HEK293 (cell line): ENCODE measurements at regions not wholly inside any gene's neighbourhood (a gene's known extent, or its start where the extent isn't known, plus 50 kb on each side); places are given as distances from the start of the nearest gene placed in this dataset.

ENCODE experiments used
- CTCF ChIA-PET: fragments of 350-600 bp; formaldehyde crosslinking; extraction: SDS; loops from one replicate; lab custom pipeline; 2021; ENCODE audit warnings: antibody characterized with exemption; lab: Yijun Ruan, JAX
- POLR2A ChIA-PET: fragments of 300-600 bp; formaldehyde crosslinking; extraction: SDS; loops from one replicate; lab custom pipeline; 2020; ENCODE audit warnings: antibody characterized with exemption, inconsistent platforms; lab: Yijun Ruan, JAX
- H3K27ac ChIP-seq: fragments of 200-500 bp; sonication (Bioruptor generic); 2 replicates; pipeline ENCODE4 v1.5.1; 2014; ENCODE audit warnings: low read depth, low read length, control low read depth, inconsistent platforms; ENCODE audit errors: extremely low read depth
- H3K36me3 ChIP-seq, 2 experiments: fragments of 200-500 bp in 1 of 2; sonication (Bioruptor generic) in 1 of 2; 1 replicate in 1 of 2; 2 replicates in 1 of 2; pipeline ENCODE4 v1.5.1; 2014 to 2017; ENCODE audit warnings: inconsistent platforms in 2 of 2, low read length in 2 of 2; ENCODE audit not compliant: control insufficient read depth in 2 of 2, insufficient read depth in 1 of 2
- H3K4me1 ChIP-seq: fragments of 200-500 bp; sonication (Bioruptor generic); 2 replicates; pipeline ENCODE4 v1.5.1; 2014; ENCODE audit warnings: mild to moderate bottlenecking, low read length, inconsistent platforms; ENCODE audit not compliant: control insufficient read depth, insufficient read depth
- H3K4me3 ChIP-seq: 2 replicates; pipeline ENCODE4 v1.5.1; 2011; ENCODE audit warnings: low read depth, mild to moderate bottlenecking, control low read depth, low read length, moderate library complexity
- H3K9me3 ChIP-seq: fragments of 200-500 bp; sonication (Bioruptor generic); 2 replicates; pipeline ENCODE4 v1.5.1; 2014; ENCODE audit warnings: low read depth, low read length, inconsistent platforms; ENCODE audit not compliant: control insufficient read depth, insufficient read depth
- BCL6B ChIP-seq: fragments of 450-650 bp; formaldehyde crosslinking; IDR thresholded peaks from 2 replicates; pipeline ENCODE4 v1.5.1; 2017; ENCODE audit warnings: missing biosample characterization, missing genetic modification characterization
- KLF16 ChIP-seq: fragments of 450-650 bp; formaldehyde crosslinking; IDR thresholded peaks from 2 replicates; pipeline ENCODE4 v1.5.1; 2017; ENCODE audit warnings: missing biosample characterization, missing genetic modification characterization
- OVOL3 ChIP-seq: fragments of 450-650 bp; formaldehyde crosslinking; IDR thresholded peaks from 2 replicates; pipeline ENCODE4 v1.5.1; 2016; ENCODE audit warnings: missing biosample characterization, missing genetic modification characterization
- ZBTB17 ChIP-seq: fragments of 450-650 bp; formaldehyde crosslinking; IDR thresholded peaks from 2 replicates; pipeline ENCODE4 v1.5.1; 2016; ENCODE audit warnings: missing biosample characterization, missing genetic modification characterization
- ZBTB8A ChIP-seq: fragments of 450-650 bp; formaldehyde crosslinking; IDR thresholded peaks from 2 replicates; pipeline ENCODE4 v1.5.1; 2016; ENCODE audit warnings: missing biosample characterization, missing genetic modification characterization
- ZNF169 ChIP-seq: fragments of 450-650 bp; formaldehyde crosslinking; IDR thresholded peaks from 2 replicates; pipeline ENCODE4 v1.5.1; 2016; ENCODE audit warnings: missing biosample characterization, missing genetic modification characterization
- ZNF488 ChIP-seq: fragments of 450-650 bp; formaldehyde crosslinking; IDR thresholded peaks from 2 replicates; pipeline ENCODE4 v1.5.1; 2016; ENCODE audit warnings: missing biosample characterization, missing genetic modification characterization
- ZNF510 ChIP-seq: fragments of 450-650 bp; formaldehyde crosslinking; IDR thresholded peaks from 2 replicates; pipeline ENCODE4 v1.5.1; 2018; ENCODE audit warnings: mild to moderate bottlenecking, missing genetic modification characterization, missing biosample characterization; ENCODE audit not compliant: insufficient replicate concordance
- ZNF555 ChIP-seq: fragments of 450-650 bp; formaldehyde crosslinking; conservative IDR thresholded peaks from 2 replicates; pipeline ENCODE4 v1.5.1; 2017; ENCODE audit warnings: missing biosample characterization, mild to moderate bottlenecking, missing genetic modification characterization, inconsistent platforms
- ZNF692 ChIP-seq: fragments of 450-650 bp; formaldehyde crosslinking; IDR thresholded peaks from 2 replicates; pipeline ENCODE4 v1.5.1; 2016; ENCODE audit warnings: missing biosample characterization, missing genetic modification characterization
- TF ChIP-seq, protein P1 (sequence below): fragments of 450-650 bp; formaldehyde crosslinking; IDR thresholded peaks from 2 replicates; pipeline ENCODE4 v1.5.1; 2016; ENCODE audit warnings: missing biosample characterization, missing genetic modification characterization, borderline replicate concordance
- TF ChIP-seq, protein P2 (sequence below): fragments of 450-650 bp; formaldehyde crosslinking; IDR thresholded peaks from 2 replicates; pipeline ENCODE4 v1.5.1; 2016; ENCODE audit warnings: missing biosample characterization, missing genetic modification characterization
- TF ChIP-seq, protein P3 (sequence below): fragments of 450-650 bp; formaldehyde crosslinking; IDR thresholded peaks from 2 replicates; pipeline ENCODE4 v1.5.1; 2016; ENCODE audit warnings: missing biosample characterization, missing genetic modification characterization
- TF ChIP-seq, protein P4 (sequence below): IDR thresholded peaks from 2 replicates; pipeline ENCODE4 v1.6.1; 2011; ENCODE audit warnings: mild to moderate bottlenecking, low read depth, low read length, borderline replicate concordance
- TF ChIP-seq, protein P5 (sequence below): fragments of 450-650 bp; formaldehyde crosslinking; IDR thresholded peaks from 2 replicates; pipeline ENCODE4 v1.5.1; 2016; ENCODE audit warnings: missing biosample characterization, missing genetic modification characterization

- no peaks in the 10 kb centered on the region for H3K9me3 ChIP-seq
- CTCF ChIA-PET: no interaction called here
- TF ChIP-seq ZNF555 (tag by site-specific recombination) (no peak), ZNF169 (no peak), ZBTB8A (no peak), ZNF692 (tag by site-specific recombination) (no peak), ZNF488 (no peak)
- TF ChIP-seq, protein P1, sequence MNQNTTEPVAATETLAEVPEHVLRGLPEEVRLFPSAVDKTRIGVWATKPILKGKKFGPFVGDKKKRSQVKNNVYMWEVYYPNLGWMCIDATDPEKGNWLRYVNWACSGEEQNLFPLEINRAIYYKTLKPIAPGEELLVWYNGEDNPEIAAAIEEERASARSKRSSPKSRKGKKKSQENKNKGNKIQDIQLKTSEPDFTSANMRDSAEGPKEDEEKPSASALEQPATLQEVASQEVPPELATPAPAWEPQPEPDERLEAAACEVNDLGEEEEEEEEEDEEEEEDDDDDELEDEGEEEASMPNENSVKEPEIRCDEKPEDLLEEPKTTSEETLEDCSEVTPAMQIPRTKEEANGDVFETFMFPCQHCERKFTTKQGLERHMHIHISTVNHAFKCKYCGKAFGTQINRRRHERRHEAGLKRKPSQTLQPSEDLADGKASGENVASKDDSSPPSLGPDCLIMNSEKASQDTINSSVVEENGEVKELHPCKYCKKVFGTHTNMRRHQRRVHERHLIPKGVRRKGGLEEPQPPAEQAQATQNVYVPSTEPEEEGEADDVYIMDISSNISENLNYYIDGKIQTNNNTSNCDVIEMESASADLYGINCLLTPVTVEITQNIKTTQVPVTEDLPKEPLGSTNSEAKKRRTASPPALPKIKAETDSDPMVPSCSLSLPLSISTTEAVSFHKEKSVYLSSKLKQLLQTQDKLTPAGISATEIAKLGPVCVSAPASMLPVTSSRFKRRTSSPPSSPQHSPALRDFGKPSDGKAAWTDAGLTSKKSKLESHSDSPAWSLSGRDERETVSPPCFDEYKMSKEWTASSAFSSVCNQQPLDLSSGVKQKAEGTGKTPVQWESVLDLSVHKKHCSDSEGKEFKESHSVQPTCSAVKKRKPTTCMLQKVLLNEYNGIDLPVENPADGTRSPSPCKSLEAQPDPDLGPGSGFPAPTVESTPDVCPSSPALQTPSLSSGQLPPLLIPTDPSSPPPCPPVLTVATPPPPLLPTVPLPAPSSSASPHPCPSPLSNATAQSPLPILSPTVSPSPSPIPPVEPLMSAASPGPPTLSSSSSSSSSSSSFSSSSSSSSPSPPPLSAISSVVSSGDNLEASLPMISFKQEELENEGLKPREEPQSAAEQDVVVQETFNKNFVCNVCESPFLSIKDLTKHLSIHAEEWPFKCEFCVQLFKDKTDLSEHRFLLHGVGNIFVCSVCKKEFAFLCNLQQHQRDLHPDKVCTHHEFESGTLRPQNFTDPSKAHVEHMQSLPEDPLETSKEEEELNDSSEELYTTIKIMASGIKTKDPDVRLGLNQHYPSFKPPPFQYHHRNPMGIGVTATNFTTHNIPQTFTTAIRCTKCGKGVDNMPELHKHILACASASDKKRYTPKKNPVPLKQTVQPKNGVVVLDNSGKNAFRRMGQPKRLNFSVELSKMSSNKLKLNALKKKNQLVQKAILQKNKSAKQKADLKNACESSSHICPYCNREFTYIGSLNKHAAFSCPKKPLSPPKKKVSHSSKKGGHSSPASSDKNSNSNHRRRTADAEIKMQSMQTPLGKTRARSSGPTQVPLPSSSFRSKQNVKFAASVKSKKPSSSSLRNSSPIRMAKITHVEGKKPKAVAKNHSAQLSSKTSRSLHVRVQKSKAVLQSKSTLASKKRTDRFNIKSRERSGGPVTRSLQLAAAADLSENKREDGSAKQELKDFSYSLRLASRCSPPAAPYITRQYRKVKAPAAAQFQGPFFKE (tag by site-specific recombination): no peak
- TF ChIP-seq, protein P2, sequence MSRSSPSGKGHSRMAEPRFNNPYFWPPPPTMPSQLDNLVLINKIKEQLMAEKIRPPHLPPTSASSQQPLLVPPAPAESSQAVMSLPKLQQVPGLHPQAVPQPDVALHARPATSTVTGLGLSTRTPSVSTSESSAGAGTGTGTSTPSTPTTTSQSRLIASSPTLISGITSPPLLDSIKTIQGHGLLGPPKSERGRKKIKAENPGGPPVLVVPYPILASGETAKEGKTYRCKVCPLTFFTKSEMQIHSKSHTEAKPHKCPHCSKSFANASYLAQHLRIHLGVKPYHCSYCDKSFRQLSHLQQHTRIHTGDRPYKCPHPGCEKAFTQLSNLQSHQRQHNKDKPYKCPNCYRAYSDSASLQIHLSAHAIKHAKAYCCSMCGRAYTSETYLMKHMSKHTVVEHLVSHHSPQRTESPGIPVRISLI (tag by site-specific recombination): no peak
- TF ChIP-seq, protein P3, sequence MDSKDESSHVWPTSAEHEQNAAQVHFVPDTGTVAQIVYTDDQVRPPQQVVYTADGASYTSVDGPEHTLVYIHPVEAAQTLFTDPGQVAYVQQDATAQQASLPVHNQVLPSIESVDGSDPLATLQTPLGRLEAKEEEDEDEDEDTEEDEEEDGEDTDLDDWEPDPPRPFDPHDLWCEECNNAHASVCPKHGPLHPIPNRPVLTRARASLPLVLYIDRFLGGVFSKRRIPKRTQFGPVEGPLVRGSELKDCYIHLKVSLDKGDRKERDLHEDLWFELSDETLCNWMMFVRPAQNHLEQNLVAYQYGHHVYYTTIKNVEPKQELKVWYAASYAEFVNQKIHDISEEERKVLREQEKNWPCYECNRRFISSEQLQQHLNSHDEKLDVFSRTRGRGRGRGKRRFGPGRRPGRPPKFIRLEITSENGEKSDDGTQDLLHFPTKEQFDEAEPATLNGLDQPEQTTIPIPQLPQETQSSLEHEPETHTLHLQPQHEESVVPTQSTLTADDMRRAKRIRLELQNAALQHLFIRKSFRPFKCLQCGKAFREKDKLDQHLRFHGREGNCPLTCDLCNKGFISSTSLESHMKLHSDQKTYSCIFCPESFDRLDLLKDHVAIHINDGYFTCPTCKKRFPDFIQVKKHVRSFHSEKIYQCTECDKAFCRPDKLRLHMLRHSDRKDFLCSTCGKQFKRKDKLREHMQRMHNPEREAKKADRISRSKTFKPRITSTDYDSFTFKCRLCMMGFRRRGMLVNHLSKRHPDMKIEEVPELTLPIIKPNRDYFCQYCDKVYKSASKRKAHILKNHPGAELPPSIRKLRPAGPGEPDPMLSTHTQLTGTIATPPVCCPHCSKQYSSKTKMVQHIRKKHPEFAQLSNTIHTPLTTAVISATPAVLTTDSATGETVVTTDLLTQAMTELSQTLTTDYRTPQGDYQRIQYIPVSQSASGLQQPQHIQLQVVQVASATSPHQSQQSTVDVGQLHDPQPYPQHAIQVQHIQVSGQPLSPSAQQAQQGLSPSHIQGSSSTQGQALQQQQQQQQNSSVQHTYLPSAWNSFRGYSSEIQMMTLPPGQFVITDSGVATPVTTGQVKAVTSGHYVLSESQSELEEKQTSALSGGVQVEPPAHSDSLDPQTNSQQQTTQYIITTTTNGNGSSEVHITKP (tag by site-specific recombination): no peak
- TF ChIP-seq, all 188 proteins: peak for 0
- H3K4me1 ChIP-seq: no peaks in the 10 kb centered on the region
- no peak overlapping the region for H3K4me3 ChIP-seq
- POLR2A ChIA-PET: no interaction called here
- H3K27ac ChIP-seq: no peak overlapping the region
- H3K36me3 ChIP-seq: no peaks in the 10 kb centered on the region
Measured at GRCh38 chrX:16258882-16259281, 91.6 kb downstream of the MAGEB17 start.

DNA sequence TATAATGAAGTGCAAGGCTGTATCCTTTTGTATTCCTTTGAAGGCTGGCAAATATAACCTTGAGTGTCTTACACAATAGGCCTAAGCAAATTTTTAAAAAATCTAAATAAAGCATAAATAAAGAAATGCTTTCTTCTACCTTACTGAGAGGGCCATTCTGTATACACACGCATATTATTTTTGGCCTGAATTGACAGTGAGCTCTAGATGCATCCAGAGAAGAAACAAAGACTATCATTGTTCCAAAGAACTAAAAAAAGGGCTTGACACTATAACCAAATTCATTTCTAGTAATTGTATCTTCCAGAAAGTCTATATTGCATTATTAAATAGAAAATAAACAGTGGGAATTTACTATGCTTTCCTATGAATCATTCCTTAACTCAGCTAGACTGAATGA is 100.2 kb downstream of the MAGEB17 start:
- no peak overlapping the region for H3K4me3 ChIP-seq
- H3K4me1 ChIP-seq: no peaks in the 10 kb centered on the region
- CTCF ChIA-PET: no interaction called here
- no peaks in the 10 kb centered on the region for H3K36me3 ChIP-seq
- H3K9me3 ChIP-seq: no peaks in the 10 kb centered on the region
- no peak overlapping the region for H3K27ac ChIP-seq
- POLR2A ChIA-PET: no interaction called here
- TF ChIP-seq, protein P4, sequence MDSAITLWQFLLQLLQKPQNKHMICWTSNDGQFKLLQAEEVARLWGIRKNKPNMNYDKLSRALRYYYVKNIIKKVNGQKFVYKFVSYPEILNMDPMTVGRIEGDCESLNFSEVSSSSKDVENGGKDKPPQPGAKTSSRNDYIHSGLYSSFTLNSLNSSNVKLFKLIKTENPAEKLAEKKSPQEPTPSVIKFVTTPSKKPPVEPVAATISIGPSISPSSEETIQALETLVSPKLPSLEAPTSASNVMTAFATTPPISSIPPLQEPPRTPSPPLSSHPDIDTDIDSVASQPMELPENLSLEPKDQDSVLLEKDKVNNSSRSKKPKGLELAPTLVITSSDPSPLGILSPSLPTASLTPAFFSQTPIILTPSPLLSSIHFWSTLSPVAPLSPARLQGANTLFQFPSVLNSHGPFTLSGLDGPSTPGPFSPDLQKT: no peak
- TF ChIP-seq BCL6B (tag by site-specific recombination) (no peak), ZBTB17 (tag by site-specific recombination) (no peak), ZNF510 (tag by site-specific recombination) (no peak), OVOL3 (tag by site-specific recombination) (no peak), KLF16 (no peak)
- TF ChIP-seq, protein P5, sequence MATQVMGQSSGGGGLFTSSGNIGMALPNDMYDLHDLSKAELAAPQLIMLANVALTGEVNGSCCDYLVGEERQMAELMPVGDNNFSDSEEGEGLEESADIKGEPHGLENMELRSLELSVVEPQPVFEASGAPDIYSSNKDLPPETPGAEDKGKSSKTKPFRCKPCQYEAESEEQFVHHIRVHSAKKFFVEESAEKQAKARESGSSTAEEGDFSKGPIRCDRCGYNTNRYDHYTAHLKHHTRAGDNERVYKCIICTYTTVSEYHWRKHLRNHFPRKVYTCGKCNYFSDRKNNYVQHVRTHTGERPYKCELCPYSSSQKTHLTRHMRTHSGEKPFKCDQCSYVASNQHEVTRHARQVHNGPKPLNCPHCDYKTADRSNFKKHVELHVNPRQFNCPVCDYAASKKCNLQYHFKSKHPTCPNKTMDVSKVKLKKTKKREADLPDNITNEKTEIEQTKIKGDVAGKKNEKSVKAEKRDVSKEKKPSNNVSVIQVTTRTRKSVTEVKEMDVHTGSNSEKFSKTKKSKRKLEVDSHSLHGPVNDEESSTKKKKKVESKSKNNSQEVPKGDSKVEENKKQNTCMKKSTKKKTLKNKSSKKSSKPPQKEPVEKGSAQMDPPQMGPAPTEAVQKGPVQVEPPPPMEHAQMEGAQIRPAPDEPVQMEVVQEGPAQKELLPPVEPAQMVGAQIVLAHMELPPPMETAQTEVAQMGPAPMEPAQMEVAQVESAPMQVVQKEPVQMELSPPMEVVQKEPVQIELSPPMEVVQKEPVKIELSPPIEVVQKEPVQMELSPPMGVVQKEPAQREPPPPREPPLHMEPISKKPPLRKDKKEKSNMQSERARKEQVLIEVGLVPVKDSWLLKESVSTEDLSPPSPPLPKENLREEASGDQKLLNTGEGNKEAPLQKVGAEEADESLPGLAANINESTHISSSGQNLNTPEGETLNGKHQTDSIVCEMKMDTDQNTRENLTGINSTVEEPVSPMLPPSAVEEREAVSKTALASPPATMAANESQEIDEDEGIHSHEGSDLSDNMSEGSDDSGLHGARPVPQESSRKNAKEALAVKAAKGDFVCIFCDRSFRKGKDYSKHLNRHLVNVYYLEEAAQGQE (tag by site-specific recombination): no peak
